Fibroblast of lung (primary cell): ENCODE measurements at regions not wholly inside any gene's neighbourhood (a gene's known extent, or its start where the extent isn't known, plus 50 kb on each side); places are given as distances from the start of the nearest gene placed in this dataset.
A peak's percentile ranks its signal among the peaks of the same experiment; 100 is the strongest.

Experiments
- DNase-seq, 2 donors: peaks; one replicate each; pipeline versions ENCODE4 v3.0.0 to v3.0.0-alpha.2; 2010; ENCODE audit warnings: low read depth in 2 of 2
- H2AFZ ChIP-seq: 2 replicates; pipeline ENCODE4 v1.5.1; 2012; ENCODE audit warnings: low read length, control low read depth, inconsistent platforms
- H3K27ac ChIP-seq: 2 replicates; pipeline ENCODE4 v1.5.1; 2011; ENCODE audit warnings: low read length, control low read depth; ENCODE audit not compliant: insufficient read depth
- H3K27me3 ChIP-seq: 2 replicates; pipeline ENCODE4 v1.5.1; 2011; ENCODE audit warnings: mild to moderate bottlenecking, low read length; ENCODE audit not compliant: control insufficient read depth, insufficient read depth
- H3K36me3 ChIP-seq: 2 replicates; pipeline ENCODE4 v1.5.1; 2011; ENCODE audit warnings: low read length; ENCODE audit not compliant: control insufficient read depth, insufficient read depth
- H3K4me1 ChIP-seq: 2 replicates; pipeline ENCODE4 v1.5.1; 2011; ENCODE audit warnings: low read length; ENCODE audit not compliant: control insufficient read depth, insufficient read depth; ENCODE audit errors: extremely low read depth
- H3K4me2 ChIP-seq: 2 replicates; pipeline ENCODE4 v1.5.1; 2011; ENCODE audit warnings: low read length, control low read depth; ENCODE audit not compliant: insufficient read depth; ENCODE audit errors: extremely low read depth
- H3K4me3 ChIP-seq, 4 experiments: fragments of 200-600 bp in 1 of 4; sonication (generic) in 1 of 4; replicated peaks in 1 of 4; 2 replicates each; pipeline ENCODE4 v1.5.1; 2011 to 2016; ENCODE audit warnings: low read length in 4 of 4, low read depth in 3 of 4, mild to moderate bottlenecking in 3 of 4, control low read depth in 2 of 4, inconsistent platforms in 1 of 4, mixed read lengths in 1 of 4; ENCODE audit not compliant: insufficient read depth in 1 of 4; ENCODE audit errors: control extremely low read depth in 1 of 4
- H3K79me2 ChIP-seq: 2 replicates; pipeline ENCODE4 v1.5.1; 2012; ENCODE audit warnings: mild to moderate bottlenecking, low read length, inconsistent platforms; ENCODE audit not compliant: control insufficient read depth, insufficient read depth
- H3K9ac ChIP-seq: 2 replicates; pipeline ENCODE4 v1.5.1; 2011; ENCODE audit warnings: mild to moderate bottlenecking, low read length, control low read depth; ENCODE audit not compliant: insufficient read depth
- H3K9me3 ChIP-seq: 2 replicates; pipeline ENCODE4 v1.5.1; 2012; ENCODE audit warnings: low read depth, low read length; ENCODE audit not compliant: control insufficient read depth, insufficient read depth
- H4K20me1 ChIP-seq: 2 replicates; pipeline ENCODE4 v1.5.1; 2011; ENCODE audit warnings: low read length; ENCODE audit not compliant: control insufficient read depth, insufficient read depth; ENCODE audit errors: extremely low read depth
- EZH2 ChIP-seq: IDR thresholded peaks from 2 replicates; pipeline ENCODE4 v1.5.1; 2012; ENCODE audit warnings: low read length, control low read depth, mild to moderate bottlenecking; ENCODE audit errors: missing control alignments
- TF ChIP-seq, protein P1 (sequence below), 2 donors: IDR thresholded peaks in 1 of 2; conservative IDR thresholded peaks in 1 of 2; 1 replicate in 1 of 2; 2 replicates in 1 of 2; pipeline ENCODE4 v1.5.1; 2011 to 2012; ENCODE audit warnings: low read length in 2 of 2, control low read depth in 1 of 2, inconsistent platforms in 1 of 2, low read depth in 1 of 2, mild to moderate bottlenecking in 1 of 2

DNA sequence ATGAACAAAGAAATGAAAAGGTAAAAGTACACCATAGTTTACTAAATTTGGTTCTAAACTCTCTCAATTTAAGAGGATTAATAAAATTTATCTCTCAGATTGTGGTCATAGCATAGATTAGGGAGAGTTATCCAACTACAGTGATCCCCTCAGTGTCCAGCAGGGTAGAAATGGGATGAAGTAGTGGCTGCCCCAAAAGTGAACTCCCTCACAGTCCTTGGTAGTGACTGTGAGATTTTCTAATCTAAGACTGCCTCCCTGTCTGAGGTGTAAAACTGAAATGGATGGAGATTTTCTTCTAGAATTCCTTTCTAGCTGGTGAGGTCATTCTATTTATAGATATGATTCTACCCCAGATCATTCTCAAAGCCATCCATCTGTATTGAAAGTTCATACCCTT is 455.5 kb downstream of the ACTL7B start:
- Histone ChIP-seq H3K4me3 (no peak overlapping the region), H2AFZ (no peak overlapping the region), H4K20me1 (no peaks in the 10 kb centered on the region), H3K9me3 (no peaks in the 10 kb centered on the region), H3K27ac (no peak overlapping the region), H3K4me2 (no peak overlapping the region), H3K79me2 (no peaks in the 10 kb centered on the region), H3K4me1 (no peaks in the 10 kb centered on the region), H3K27me3 (no peaks in the 10 kb centered on the region), H3K36me3 (no peaks in the 10 kb centered on the region), H3K9ac (no peak overlapping the region)
- peak in 1 of 2 donors; percentile 15 for DNase-seq
- no peak for TF ChIP-seq EZH2
- TF ChIP-seq, protein P1, sequence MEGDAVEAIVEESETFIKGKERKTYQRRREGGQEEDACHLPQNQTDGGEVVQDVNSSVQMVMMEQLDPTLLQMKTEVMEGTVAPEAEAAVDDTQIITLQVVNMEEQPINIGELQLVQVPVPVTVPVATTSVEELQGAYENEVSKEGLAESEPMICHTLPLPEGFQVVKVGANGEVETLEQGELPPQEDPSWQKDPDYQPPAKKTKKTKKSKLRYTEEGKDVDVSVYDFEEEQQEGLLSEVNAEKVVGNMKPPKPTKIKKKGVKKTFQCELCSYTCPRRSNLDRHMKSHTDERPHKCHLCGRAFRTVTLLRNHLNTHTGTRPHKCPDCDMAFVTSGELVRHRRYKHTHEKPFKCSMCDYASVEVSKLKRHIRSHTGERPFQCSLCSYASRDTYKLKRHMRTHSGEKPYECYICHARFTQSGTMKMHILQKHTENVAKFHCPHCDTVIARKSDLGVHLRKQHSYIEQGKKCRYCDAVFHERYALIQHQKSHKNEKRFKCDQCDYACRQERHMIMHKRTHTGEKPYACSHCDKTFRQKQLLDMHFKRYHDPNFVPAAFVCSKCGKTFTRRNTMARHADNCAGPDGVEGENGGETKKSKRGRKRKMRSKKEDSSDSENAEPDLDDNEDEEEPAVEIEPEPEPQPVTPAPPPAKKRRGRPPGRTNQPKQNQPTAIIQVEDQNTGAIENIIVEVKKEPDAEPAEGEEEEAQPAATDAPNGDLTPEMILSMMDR (conservative IDR thresholded peaks at IDR 0.05 in 1 of 2, IDR thresholded peaks at IDR 0.05 in 1 of 2; ENCODE audit: low read depth in 1 of 2, low read length in 2 of 2), result no peak

DNA sequence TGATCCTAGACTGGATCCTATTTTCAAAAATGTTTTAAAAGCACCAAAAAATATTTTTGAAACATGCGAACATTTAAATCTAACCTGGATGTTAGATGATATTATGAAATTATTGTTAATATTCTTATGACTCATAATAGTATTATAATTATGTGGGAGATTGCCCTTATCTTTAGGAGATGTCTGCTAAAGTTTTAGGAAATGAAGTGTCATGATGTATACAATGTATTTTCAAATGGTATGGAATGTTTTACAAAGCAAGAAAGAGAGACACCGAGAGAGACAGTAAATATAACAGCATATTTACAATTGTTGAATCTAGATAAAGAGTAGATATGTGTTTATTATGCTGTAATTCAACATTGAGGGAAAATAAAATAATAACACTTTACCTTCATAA is 455.9 kb downstream of the ACTL7B start:
- DNase-seq, result no peak
- H3K27ac ChIP-seq, result no peak overlapping the region
- no peaks in the 10 kb centered on the region for H3K79me2 ChIP-seq
- no peak overlapping the region for H3K4me2 ChIP-seq
- H3K4me3 ChIP-seq, result no peak overlapping the region
- H4K20me1 ChIP-seq, result no peaks in the 10 kb centered on the region
- TF ChIP-seq, protein P1 (conservative IDR thresholded peaks at IDR 0.05 in 1 of 2, IDR thresholded peaks at IDR 0.05 in 1 of 2; ENCODE audit: low read depth in 1 of 2, low read length in 2 of 2), result no peak
- TF ChIP-seq EZH2, result no peak
- H3K4me1 ChIP-seq, result no peaks in the 10 kb centered on the region
- no peak overlapping the region for H2AFZ ChIP-seq
- H3K9me3 ChIP-seq, result no peaks in the 10 kb centered on the region
- H3K27me3 ChIP-seq, result no peaks in the 10 kb centered on the region
- no peak overlapping the region for H3K9ac ChIP-seq
- no peaks in the 10 kb centered on the region for H3K36me3 ChIP-seq

DNA sequence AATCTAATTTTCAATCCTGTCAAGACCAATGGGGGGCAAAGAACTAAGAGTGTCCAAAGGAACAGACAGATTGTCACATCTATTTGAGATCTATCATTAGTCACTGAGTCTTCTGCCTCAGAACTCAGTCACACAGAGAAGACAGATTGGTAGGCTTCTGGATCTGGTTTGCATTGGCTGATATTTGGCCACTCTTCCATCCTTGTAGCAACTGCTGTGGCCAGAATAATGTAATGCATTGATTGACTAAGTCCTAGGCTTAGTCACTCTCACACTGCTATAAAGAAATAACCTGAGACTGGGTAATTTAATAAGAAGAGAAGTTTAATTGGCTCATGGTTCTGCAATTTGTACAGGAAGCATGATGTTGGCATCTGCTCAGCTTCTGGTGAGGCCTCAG is 458.5 kb downstream of the ACTL7B start:
- H3K36me3 ChIP-seq, result no peaks in the 10 kb centered on the region
- H3K9me3 ChIP-seq, result no peaks in the 10 kb centered on the region
- H4K20me1 ChIP-seq, result no peaks in the 10 kb centered on the region
- H2AFZ ChIP-seq, result no peak overlapping the region
- no peaks in the 10 kb centered on the region for H3K4me1 ChIP-seq
- no peak overlapping the region for H3K27ac ChIP-seq
- no peak overlapping the region for H3K4me2 ChIP-seq
- DNase-seq, result no peak
- no peaks in the 10 kb centered on the region for H3K27me3 ChIP-seq
- no peak for TF ChIP-seq EZH2
- TF ChIP-seq, protein P1 (conservative IDR thresholded peaks at IDR 0.05 in 1 of 2, IDR thresholded peaks at IDR 0.05 in 1 of 2; ENCODE audit: low read depth in 1 of 2, low read length in 2 of 2), result no peak
- no peaks in the 10 kb centered on the region for H3K79me2 ChIP-seq
- H3K4me3 ChIP-seq, result no peak overlapping the region
- H3K9ac ChIP-seq, result no peak overlapping the region
